IPS-18a (cell line): ENCODE measurements at regions not wholly inside any gene's neighbourhood (a gene's known extent, or its start where the extent isn't known, plus 50 kb on each side); places are given as distances from the start of the nearest gene placed in this dataset.

Experiments
- H3K27ac ChIP-seq: one replicate; pipeline ENCODE4 v1.5.1; 2013; ENCODE audit warnings: low read length
- H3K27me3 ChIP-seq: one replicate; pipeline ENCODE4 v1.6.1; 2013; ENCODE audit warnings: mild to moderate bottlenecking, low read length; ENCODE audit not compliant: control insufficient read depth, insufficient read depth
- H3K36me3 ChIP-seq: one replicate; pipeline ENCODE4 v1.6.1; 2013; ENCODE audit warnings: low read depth, low read length; ENCODE audit not compliant: control insufficient read depth
- H3K4me1 ChIP-seq: one replicate; pipeline ENCODE4 v1.6.1; 2013; ENCODE audit warnings: low read depth, low read length; ENCODE audit not compliant: control insufficient read depth
- H3K4me3 ChIP-seq: one replicate; pipeline ENCODE4 v1.5.1; 2013; ENCODE audit warnings: low read length
- H3K9ac ChIP-seq: one replicate; pipeline ENCODE4 v1.6.1; 2013; ENCODE audit warnings: mild to moderate bottlenecking, low read length, moderate library complexity
- H3K9me3 ChIP-seq: one replicate; pipeline ENCODE4 v1.6.1; 2013; ENCODE audit warnings: low read depth, low read length; ENCODE audit not compliant: control insufficient read depth

DNA sequence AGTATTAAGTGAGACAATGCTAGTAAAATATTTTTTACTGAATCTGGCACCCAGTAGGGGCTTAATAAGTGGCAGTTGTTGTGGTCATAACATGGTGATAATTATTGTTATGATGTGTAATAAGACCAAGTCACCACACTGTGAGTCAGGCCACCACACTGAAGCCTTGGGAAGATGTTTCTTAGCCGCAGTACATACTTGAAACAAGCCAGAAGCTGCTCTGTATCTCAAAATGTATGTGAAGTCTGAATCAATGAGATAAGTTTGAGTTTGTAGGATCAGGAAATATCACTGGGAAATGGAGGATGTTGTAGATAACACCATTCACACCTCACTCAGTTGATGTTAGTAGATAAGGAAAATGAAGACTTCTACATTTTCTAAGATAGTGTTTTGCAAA, 51.3 kb upstream of the PTPN3 start:
- H3K4me1 ChIP-seq: no peaks in the 10 kb centered on the region
- peaks cover 4% of the 10 kb centered on the region for H3K9me3 ChIP-seq
- H3K9ac ChIP-seq: no peak overlapping the region
- H3K27me3 ChIP-seq: no peaks in the 10 kb centered on the region
- H3K4me3 ChIP-seq: no peak overlapping the region
- H3K27ac ChIP-seq: no peak overlapping the region
- no peaks in the 10 kb centered on the region for H3K36me3 ChIP-seq

DNA sequence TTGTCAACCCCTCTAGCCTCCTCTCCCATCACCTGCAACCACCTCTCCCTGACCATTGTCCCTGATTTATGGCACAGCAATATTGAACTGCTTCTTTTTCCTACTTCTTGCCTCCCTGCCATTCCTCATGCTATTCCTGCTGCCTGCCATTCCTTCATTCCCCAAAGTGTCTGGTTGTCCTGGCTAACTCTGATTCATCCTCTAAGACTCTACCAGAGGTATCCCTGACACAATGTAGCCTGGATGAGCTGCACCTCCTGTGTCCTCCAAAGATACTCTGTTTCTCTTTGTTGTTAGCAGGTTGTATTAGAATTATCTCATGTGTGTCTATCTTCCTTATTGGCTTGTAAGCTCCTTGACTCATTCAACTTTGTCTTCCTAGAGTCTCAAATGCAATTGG, 53.5 kb upstream of the PTPN3 start:
- Histone ChIP-seq H3K36me3 (no peaks in the 10 kb centered on the region), H3K4me1 (no peaks in the 10 kb centered on the region), H3K9ac (no peak overlapping the region), H3K9me3 (peaks cover 4% of the 10 kb centered on the region), H3K4me3 (no peak overlapping the region), H3K27me3 (no peaks in the 10 kb centered on the region), H3K27ac (no peak overlapping the region)

DNA sequence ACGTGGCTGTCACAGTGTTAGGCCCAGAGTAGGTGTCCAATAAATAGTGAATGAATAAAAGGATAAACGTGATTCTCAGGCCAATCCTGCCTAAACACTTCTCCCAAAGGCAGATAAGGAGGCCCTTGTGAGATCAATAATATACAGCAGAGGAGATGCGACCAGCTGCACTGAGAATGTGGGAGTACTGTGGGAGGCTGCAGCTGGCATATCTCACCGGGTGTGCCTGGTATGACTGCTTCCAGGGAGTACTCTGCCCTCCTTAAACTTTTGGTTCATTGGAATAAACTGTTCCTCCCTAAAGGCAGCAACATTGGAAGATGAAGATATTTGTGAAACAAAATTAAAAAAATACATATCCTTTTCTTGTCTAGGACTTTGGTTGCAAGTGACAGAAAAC, 57.1 kb upstream of the PTPN3 start:
- no peaks in the 10 kb centered on the region for H3K9me3 ChIP-seq
- no peak overlapping the region for H3K27ac ChIP-seq
- no peak overlapping the region for H3K4me3 ChIP-seq
- no peaks in the 10 kb centered on the region for H3K4me1 ChIP-seq
- H3K27me3 ChIP-seq: no peaks in the 10 kb centered on the region
- no peak overlapping the region for H3K9ac ChIP-seq
- no peaks in the 10 kb centered on the region for H3K36me3 ChIP-seq

DNA sequence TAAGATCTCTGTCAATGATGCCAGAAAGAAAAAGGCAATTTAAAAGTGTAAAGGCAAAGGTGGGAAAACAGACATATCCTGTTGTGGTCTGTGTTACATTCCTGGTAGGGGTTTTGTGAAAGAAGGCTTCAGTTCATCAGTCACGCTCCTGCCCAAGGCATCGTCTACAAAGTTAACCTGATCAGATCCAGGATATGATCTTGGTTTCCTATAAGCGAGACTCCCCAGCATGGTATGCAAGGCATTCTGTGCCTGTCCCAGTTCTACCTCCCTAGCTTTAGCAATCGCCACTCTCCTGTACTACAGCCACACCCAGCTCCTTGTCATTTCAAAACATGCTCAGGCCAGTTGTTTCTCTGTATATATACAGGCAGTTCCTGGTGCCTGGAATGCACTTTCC, 58.0 kb upstream of the PTPN3 start:
- Histone ChIP-seq H3K27me3 (no peaks in the 10 kb centered on the region), H3K4me3 (no peak overlapping the region), H3K36me3 (no peaks in the 10 kb centered on the region), H3K9ac (no peak overlapping the region), H3K4me1 (no peaks in the 10 kb centered on the region), H3K27ac (no peak overlapping the region), H3K9me3 (no peaks in the 10 kb centered on the region)

DNA sequence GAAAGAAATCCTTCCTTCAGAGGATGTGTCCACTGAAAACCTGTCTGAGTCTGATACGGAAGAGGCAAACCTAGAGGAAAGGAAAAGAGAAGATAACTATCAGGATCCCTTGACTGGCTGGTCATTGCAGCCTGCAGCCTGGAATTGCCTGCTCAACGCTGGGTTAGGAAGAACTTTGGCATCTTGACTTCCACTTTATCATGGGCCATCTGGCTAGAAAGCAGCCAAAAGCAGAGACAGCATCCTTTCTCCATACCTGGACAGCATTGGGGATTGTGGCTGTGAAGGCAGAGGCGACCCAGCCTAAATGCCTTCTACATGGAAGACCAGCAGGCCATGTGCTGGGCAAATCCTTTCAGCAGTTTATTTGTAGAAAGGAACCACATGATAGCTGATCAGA, 58.7 kb upstream of the PTPN3 start:
- Histone ChIP-seq H3K4me3 (no peak overlapping the region), H3K36me3 (no peaks in the 10 kb centered on the region), H3K9me3 (no peaks in the 10 kb centered on the region), H3K4me1 (no peaks in the 10 kb centered on the region), H3K9ac (no peak overlapping the region), H3K27me3 (no peaks in the 10 kb centered on the region), H3K27ac (no peak overlapping the region)

DNA sequence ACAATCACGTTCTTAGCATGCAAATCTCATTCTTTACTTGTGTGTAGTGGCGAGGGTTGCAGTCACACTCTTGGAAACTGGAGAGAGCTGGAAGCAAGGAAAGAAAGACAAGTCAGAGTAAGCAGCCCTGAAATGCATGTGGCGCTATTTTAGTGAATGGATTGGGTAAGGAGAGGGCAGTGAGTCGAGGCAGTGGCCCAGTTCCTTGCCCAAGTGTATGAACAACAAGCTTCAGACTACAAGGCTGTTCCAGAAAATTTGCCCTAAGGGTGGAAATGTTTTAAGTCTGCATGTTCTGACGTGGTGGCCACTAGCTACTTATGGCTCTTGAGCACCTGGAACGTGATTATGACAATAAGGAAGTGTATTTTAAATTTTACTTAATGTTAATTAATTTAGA, 59.4 kb upstream of the PTPN3 start:
- Histone ChIP-seq H3K9ac (no peak overlapping the region), H3K36me3 (no peaks in the 10 kb centered on the region), H3K27ac (no peak overlapping the region), H3K4me3 (no peak overlapping the region), H3K9me3 (no peaks in the 10 kb centered on the region), H3K4me1 (no peaks in the 10 kb centered on the region), H3K27me3 (no peaks in the 10 kb centered on the region)

DNA sequence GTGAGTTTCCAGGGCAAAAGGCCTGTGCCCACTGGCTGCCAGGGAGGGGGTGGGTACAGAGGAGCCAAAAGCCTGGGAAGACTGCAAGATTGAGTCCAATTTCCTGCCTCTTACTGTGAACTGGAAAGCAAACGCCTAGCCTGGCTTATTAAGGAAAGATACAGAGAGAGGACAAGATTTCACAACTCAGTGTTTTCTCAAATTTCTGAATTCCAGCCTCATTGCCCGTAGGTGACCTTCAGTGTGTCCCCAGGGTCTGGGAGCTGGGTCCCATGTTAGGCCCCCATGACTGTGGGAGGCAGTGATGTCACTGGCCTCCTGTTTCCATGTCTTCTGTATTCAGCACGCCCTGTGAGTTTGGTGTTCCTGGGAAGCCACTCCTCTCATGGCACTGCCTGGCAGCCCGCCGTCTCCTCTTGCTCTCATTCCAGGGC, 60.6 kb upstream of the PTPN3 start:
- H3K36me3 ChIP-seq: no peaks in the 10 kb centered on the region
- no peak overlapping the region for H3K27ac ChIP-seq
- no peak overlapping the region for H3K4me3 ChIP-seq
- no peak overlapping the region for H3K9ac ChIP-seq
- H3K4me1 ChIP-seq: no peaks in the 10 kb centered on the region
- H3K27me3 ChIP-seq: no peaks in the 10 kb centered on the region
- H3K9me3 ChIP-seq: no peaks in the 10 kb centered on the region

DNA sequence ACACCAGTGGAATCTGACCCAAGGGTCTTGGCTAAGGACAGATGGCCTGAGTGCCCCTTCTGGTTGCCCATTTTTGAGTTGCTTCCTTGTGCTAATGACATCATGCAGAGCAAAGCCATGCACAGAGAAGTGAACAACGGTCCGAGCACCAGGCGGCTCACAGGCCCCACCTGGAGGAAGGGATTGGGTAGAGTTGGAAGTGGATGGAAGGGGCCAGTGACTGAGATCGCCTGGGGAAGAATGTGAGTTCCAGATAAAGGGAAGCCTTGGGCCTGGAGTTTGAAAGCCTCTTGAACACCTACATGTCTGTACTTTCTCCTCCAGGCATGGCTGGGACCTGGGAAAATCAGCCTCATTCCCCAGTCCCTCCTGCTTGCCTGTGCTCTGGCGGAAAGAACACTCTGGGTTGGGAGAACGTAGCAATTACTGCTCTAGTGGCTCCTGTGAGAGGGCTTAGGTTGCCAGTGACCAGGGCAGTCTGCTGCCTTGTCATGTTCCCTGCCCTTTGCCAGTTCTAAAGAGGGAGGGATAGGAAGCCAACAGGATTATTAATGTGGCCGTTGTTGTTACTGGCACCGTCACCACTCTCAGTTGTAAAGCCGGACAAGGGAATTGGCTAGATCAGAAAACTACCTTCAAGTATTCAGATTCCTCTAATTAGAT, 62.5 kb upstream of the PTPN3 start:
- Histone ChIP-seq H3K36me3 (no peaks in the 10 kb centered on the region), H3K9me3 (no peaks in the 10 kb centered on the region), H3K4me1 (no peaks in the 10 kb centered on the region), H3K9ac (no peak overlapping the region), H3K4me3 (no peak overlapping the region), H3K27me3 (no peaks in the 10 kb centered on the region), H3K27ac (no peak overlapping the region)

DNA sequence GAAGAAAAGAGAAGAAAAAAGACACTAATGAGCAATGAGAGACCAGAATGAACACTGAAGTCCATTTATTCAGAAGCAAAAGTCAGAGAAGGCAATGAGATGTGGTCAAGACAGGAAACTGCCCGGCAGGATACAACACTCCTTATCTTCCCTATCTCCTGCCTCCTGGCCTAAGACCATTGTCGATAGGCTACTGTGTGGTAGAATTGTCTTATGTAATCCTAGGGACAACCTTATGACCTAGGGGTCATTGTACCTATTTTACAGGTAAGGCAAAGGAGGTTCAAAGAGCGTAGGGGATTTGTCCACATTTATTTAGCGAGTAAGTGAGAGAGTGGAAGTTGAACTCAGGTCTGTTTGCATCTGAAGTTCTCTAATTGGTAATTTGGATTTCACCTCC, 63.0 kb upstream of the PTPN3 start:
- no peaks in the 10 kb centered on the region for H3K36me3 ChIP-seq
- no peaks in the 10 kb centered on the region for H3K9me3 ChIP-seq
- no peaks in the 10 kb centered on the region for H3K4me1 ChIP-seq
- H3K27ac ChIP-seq: no peak overlapping the region
- H3K9ac ChIP-seq: no peak overlapping the region
- H3K4me3 ChIP-seq: no peak overlapping the region
- H3K27me3 ChIP-seq: no peaks in the 10 kb centered on the region

DNA sequence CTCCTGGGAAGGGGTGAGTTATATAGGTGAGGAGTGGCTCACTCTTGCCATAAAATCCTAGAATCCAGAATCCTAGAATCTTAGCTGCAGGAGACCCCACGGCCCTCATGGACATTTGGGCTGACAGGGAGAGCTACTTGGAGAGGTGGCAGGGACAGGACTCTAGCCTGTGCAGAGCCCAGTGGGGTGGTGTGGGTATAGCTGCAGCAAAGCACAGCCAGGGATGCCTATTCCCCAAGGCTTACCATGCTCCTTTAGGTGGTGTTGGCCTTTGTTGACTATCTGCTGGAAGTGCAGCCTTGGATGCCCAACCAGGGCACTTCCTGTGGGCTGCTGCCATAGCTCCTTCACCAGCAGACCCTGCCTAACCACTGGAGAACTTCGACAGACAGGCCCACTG, 70.0 kb upstream of the PTPN3 start:
- Histone ChIP-seq H3K4me1 (no peaks in the 10 kb centered on the region), H3K9me3 (no peaks in the 10 kb centered on the region), H3K27me3 (no peaks in the 10 kb centered on the region), H3K9ac (no peak overlapping the region), H3K4me3 (no peak overlapping the region), H3K36me3 (no peaks in the 10 kb centered on the region), H3K27ac (no peak overlapping the region)

DNA sequence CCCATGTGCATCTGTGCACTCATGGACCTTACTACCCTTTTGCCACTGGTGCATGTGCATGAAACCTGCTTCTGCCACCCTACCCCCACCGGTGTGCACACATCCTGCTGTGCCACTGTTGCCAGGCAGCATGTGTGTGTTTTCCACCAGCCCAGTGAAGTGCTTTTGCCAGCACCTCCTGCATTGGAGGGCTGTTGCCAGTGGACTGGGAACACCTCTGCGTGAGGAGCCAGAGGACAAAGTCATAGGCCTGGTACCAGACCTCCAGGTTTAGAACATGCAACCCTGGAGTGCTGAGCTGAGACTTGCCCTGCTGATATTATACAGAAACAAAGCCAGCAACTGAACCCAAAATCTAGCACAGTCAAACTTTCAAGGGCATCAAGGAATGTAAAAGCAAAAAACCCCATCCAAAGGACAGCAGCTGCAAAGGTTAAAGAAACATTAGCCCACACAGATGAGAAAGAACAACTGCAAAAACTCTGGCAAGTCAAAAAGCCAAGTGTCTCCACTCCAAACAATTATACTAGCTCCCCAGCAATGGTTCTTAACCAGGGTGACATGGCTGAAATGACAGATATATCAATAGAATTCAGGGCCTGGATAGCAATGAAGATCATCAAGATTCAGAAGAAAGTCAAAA, 70.6 kb upstream of the PTPN3 start:
- no peak overlapping the region for H3K4me3 ChIP-seq
- no peak overlapping the region for H3K9ac ChIP-seq
- no peaks in the 10 kb centered on the region for H3K36me3 ChIP-seq
- H3K27me3 ChIP-seq: no peaks in the 10 kb centered on the region
- no peak overlapping the region for H3K27ac ChIP-seq
- H3K9me3 ChIP-seq: no peaks in the 10 kb centered on the region
- no peaks in the 10 kb centered on the region for H3K4me1 ChIP-seq
